Activated CD8-positive, alpha-beta memory T cell treated with anti-CD3 and anti-CD28 coated beads, Interleukin-2, amount 10 ng/mL, durations not matched to agents 7 days and 5 days (primary cell): ENCODE measurements at regions not wholly inside any gene's neighbourhood (a gene's known extent, or its start where the extent isn't known, plus 50 kb on each side); places are given as distances from the start of the nearest gene placed in this dataset.

Experiments
- ATAC-seq: fragments of 150-1000 bp; cut with Tn5 transposase; one replicate; pipeline ENCODE4 v1.10.0; 2021; ENCODE audit warnings: moderate library complexity
- CTCF ChIA-PET: fragments of 350-600 bp; sonication (Branson Sonifier 250); formaldehyde crosslinking; loops from one replicate; lab custom pipeline; 2021; ENCODE audit warnings: antibody characterized with exemption; lab: Charles Lee
- DNase-seq: peaks from one replicate; pipeline ENCODE4 v3.0.0-alpha.2; 2020
- H3K27ac Mint-ChIP-seq: one replicate; pipeline ENCODE4 v1.8.0; 2021; ENCODE audit warnings: mild to moderate bottlenecking, mixed read lengths
- H3K27me3 Mint-ChIP-seq: one replicate; pipeline ENCODE4 v1.8.0; 2021; ENCODE audit warnings: mixed read lengths
- H3K36me3 Mint-ChIP-seq: one replicate; pipeline ENCODE4 v1.8.0; 2021; ENCODE audit warnings: mild to moderate bottlenecking, mixed read lengths
- H3K4me1 Mint-ChIP-seq: one replicate; pipeline ENCODE4 v1.8.0; 2021; ENCODE audit warnings: mixed read lengths
- H3K4me3 Mint-ChIP-seq: one replicate; pipeline ENCODE4 v1.8.0; 2021; ENCODE audit warnings: mild to moderate bottlenecking, moderate library complexity, mixed read lengths
- H3K9me3 Mint-ChIP-seq: one replicate; pipeline ENCODE4 v1.8.0; 2022; ENCODE audit warnings: low read depth, mixed read lengths

GRCh38 chr15:61441891-61442290 lies 212.8 kb upstream of the RORA start:
- DNase-seq (no peak), ATAC-seq (no peak)
- no peak overlapping the region for H3K4me3 Mint-ChIP-seq
- H3K27ac Mint-ChIP-seq, result no peak overlapping the region
- H3K9me3 Mint-ChIP-seq, result peaks cover 2% of the 10 kb centered on the region
- H3K4me1 Mint-ChIP-seq, result no peaks in the 10 kb centered on the region
- CTCF ChIA-PET, result no interaction called here
- H3K27me3 Mint-ChIP-seq, result peaks cover 14% of the 10 kb centered on the region
- H3K36me3 Mint-ChIP-seq, result no peaks in the 10 kb centered on the region

GRCh38 chr15:61426466-61426865 lies 197.4 kb upstream of the RORA start:
- CTCF ChIA-PET, result no interaction called here

GRCh38 chr15:61425934-61426333 lies 196.8 kb upstream of the RORA start:
- no peaks in the 10 kb centered on the region for H3K4me1 Mint-ChIP-seq
- H3K36me3 Mint-ChIP-seq, result no peaks in the 10 kb centered on the region
- CTCF ChIA-PET, result no interaction called here
- H3K27ac Mint-ChIP-seq, result no peak overlapping the region
- DNase-seq (no peak), ATAC-seq (no peak)
- no peaks in the 10 kb centered on the region for H3K9me3 Mint-ChIP-seq
- H3K27me3 Mint-ChIP-seq, result peaks cover 34% of the 10 kb centered on the region
- no peak overlapping the region for H3K4me3 Mint-ChIP-seq

More at GRCh38 chr15:61426466-61426865, 197.4 kb upstream of the RORA start:
- no peak for DNase-seq
- no peaks in the 10 kb centered on the region for H3K9me3 Mint-ChIP-seq
- no peaks in the 10 kb centered on the region for H3K36me3 Mint-ChIP-seq
- H3K27ac Mint-ChIP-seq, result no peak overlapping the region
- H3K4me3 Mint-ChIP-seq, result no peak overlapping the region
- no peaks in the 10 kb centered on the region for H3K4me1 Mint-ChIP-seq
- peaks cover 32% of the 10 kb centered on the region for H3K27me3 Mint-ChIP-seq
- ATAC-seq, result no peak

- no peak for ATAC-seq
- Mint-ChIP-seq H3K27ac (no peak overlapping the region), H3K9me3 (no peaks in the 10 kb centered on the region), H3K4me1 (no peaks in the 10 kb centered on the region), H3K36me3 (no peaks in the 10 kb centered on the region), H3K4me3 (no peak overlapping the region), H3K27me3 (peaks cover 32% of the 10 kb centered on the region)
- DNase-seq, result no peak
- CTCF ChIA-PET, result no interaction called here
These were observed 193.7 kb upstream of the RORA start for GRCh38 chr15:61422773-61423172.

GRCh38 chr15:61421938-61422337 lies 192.8 kb upstream of the RORA start:
- no peak for DNase-seq
- no peaks in the 10 kb centered on the region for H3K9me3 Mint-ChIP-seq
- peaks cover 31% of the 10 kb centered on the region for H3K27me3 Mint-ChIP-seq
- H3K4me3 Mint-ChIP-seq, result no peak overlapping the region
- H3K36me3 Mint-ChIP-seq, result no peaks in the 10 kb centered on the region
- CTCF ChIA-PET, result no interaction called here
- no peak overlapping the region for H3K27ac Mint-ChIP-seq
- H3K4me1 Mint-ChIP-seq, result no peaks in the 10 kb centered on the region
- no peak for ATAC-seq

- H3K4me1 Mint-ChIP-seq, result no peaks in the 10 kb centered on the region
- no peak overlapping the region for H3K4me3 Mint-ChIP-seq
- H3K36me3 Mint-ChIP-seq, result no peaks in the 10 kb centered on the region
- ATAC-seq (no peak), DNase-seq (no peak)
- H3K9me3 Mint-ChIP-seq, result no peaks in the 10 kb centered on the region
- peaks cover 26% of the 10 kb centered on the region for H3K27me3 Mint-ChIP-seq
- no peak overlapping the region for H3K27ac Mint-ChIP-seq
- CTCF ChIA-PET, result no interaction called here
These were observed 192.4 kb upstream of the RORA start for GRCh38 chr15:61421470-61421869.

GRCh38 chr15:61420546-61420945 lies 191.4 kb upstream of the RORA start:
- CTCF ChIA-PET, result no interaction called here
- ATAC-seq (no peak), DNase-seq (no peak)
- Mint-ChIP-seq H3K4me3 (no peak overlapping the region), H3K4me1 (no peaks in the 10 kb centered on the region), H3K36me3 (no peaks in the 10 kb centered on the region), H3K27ac (no peak overlapping the region), H3K27me3 (peaks cover 19% of the 10 kb centered on the region), H3K9me3 (no peaks in the 10 kb centered on the region)

- H3K9me3 Mint-ChIP-seq, result no peaks in the 10 kb centered on the region
- H3K36me3 Mint-ChIP-seq, result no peaks in the 10 kb centered on the region
- DNase-seq (no peak), ATAC-seq (no peak)
- CTCF ChIA-PET, result no interaction called here
- H3K4me1 Mint-ChIP-seq, result no peaks in the 10 kb centered on the region
- H3K27ac Mint-ChIP-seq, result no peak overlapping the region
- H3K27me3 Mint-ChIP-seq, result peaks cover 9% of the 10 kb centered on the region
- H3K4me3 Mint-ChIP-seq, result no peak overlapping the region
These were observed 186.6 kb upstream of the RORA start for GRCh38 chr15:61415617-61416120.

- no peaks in the 10 kb centered on the region for H3K9me3 Mint-ChIP-seq
- H3K27me3 Mint-ChIP-seq, result peaks cover 23% of the 10 kb centered on the region
- no peaks in the 10 kb centered on the region for H3K4me1 Mint-ChIP-seq
- no peak for ATAC-seq
- H3K4me3 Mint-ChIP-seq, result no peak overlapping the region
- CTCF ChIA-PET, result no interaction called here
- H3K36me3 Mint-ChIP-seq, result no peaks in the 10 kb centered on the region
- H3K27ac Mint-ChIP-seq, result no peak overlapping the region
- no peak for DNase-seq
These were observed 182.9 kb upstream of the RORA start for GRCh38 chr15:61411902-61412510.

- no peak for ATAC-seq
- Mint-ChIP-seq H3K27ac (no peak overlapping the region), H3K4me3 (no peak overlapping the region), H3K36me3 (no peaks in the 10 kb centered on the region), H3K27me3 (peaks cover 24% of the 10 kb centered on the region), H3K4me1 (no peaks in the 10 kb centered on the region), H3K9me3 (no peaks in the 10 kb centered on the region)
- CTCF ChIA-PET, result no interaction called here
- no peak for DNase-seq
These were observed 181.6 kb upstream of the RORA start for GRCh38 chr15:61410662-61411061.

- no peak for ATAC-seq
- peaks cover 3% of the 10 kb centered on the region for H3K4me1 Mint-ChIP-seq
These were observed 175.5 kb upstream of the RORA start for GRCh38 chr15:61404567-61404966.

GRCh38 chr15:61403884-61404283 lies 174.8 kb upstream of the RORA start:
- Mint-ChIP-seq H3K36me3 (no peaks in the 10 kb centered on the region), H3K27ac (no peak overlapping the region), H3K27me3 (peaks cover 19% of the 10 kb centered on the region), H3K9me3 (no peaks in the 10 kb centered on the region), H3K4me3 (no peak overlapping the region), H3K4me1 (peaks cover 3% of the 10 kb centered on the region)
- no peak for DNase-seq
- no peak for ATAC-seq
- CTCF ChIA-PET, result no interaction called here

More at GRCh38 chr15:61404567-61404966, 175.5 kb upstream of the RORA start:
- DNase-seq, result no peak
- CTCF ChIA-PET, result no interaction called here
- H3K4me3 Mint-ChIP-seq, result no peak overlapping the region
- H3K36me3 Mint-ChIP-seq, result no peaks in the 10 kb centered on the region
- no peaks in the 10 kb centered on the region for H3K9me3 Mint-ChIP-seq
- H3K27ac Mint-ChIP-seq, result no peak overlapping the region
- H3K27me3 Mint-ChIP-seq, result peaks cover 23% of the 10 kb centered on the region

- ATAC-seq (no peak), DNase-seq (no peak)
- H3K4me1 Mint-ChIP-seq, result peaks cover 3% of the 10 kb centered on the region
- no peak overlapping the region for H3K4me3 Mint-ChIP-seq
- H3K27me3 Mint-ChIP-seq, result peaks cover 7% of the 10 kb centered on the region
- H3K9me3 Mint-ChIP-seq, result no peaks in the 10 kb centered on the region
- H3K36me3 Mint-ChIP-seq, result no peaks in the 10 kb centered on the region
- no peak overlapping the region for H3K27ac Mint-ChIP-seq
- CTCF ChIA-PET, result no interaction called here
These were observed 173.0 kb upstream of the RORA start for GRCh38 chr15:61401903-61402698.

GRCh38 chr15:61398310-61398709 lies 169.2 kb upstream of the RORA start:
- Mint-ChIP-seq H3K4me3 (no peak overlapping the region), H3K36me3 (no peaks in the 10 kb centered on the region), H3K9me3 (no peaks in the 10 kb centered on the region), H3K27me3 (peaks cover 11% of the 10 kb centered on the region), H3K27ac (no peak overlapping the region), H3K4me1 (no peaks in the 10 kb centered on the region)
- DNase-seq (no peak), ATAC-seq (no peak)
- CTCF ChIA-PET, result no interaction called here
